ENCODE measurements at regions not wholly inside any gene's neighbourhood (a gene's known extent, or its start where the extent isn't known, plus 50 kb on each side); places are given as distances from the start of the nearest gene placed in this dataset.

- TF ChIP-seq CTCF (conservative IDR thresholded peaks at IDR 0.05) (no peak), ZFX (IDR thresholded peaks at IDR 0.05) (no peak)
Measured at GRCh38 chr9:81387360-81388106, 301.8 kb downstream of the TLE1 start.

Data from C4-2B (cell line).